ENCODE measurements at regions not wholly inside any gene's neighbourhood (a gene's known extent, or its start where the extent isn't known, plus 50 kb on each side); places are given as distances from the start of the nearest gene placed in this dataset.

- ATAC-seq: no peak
Observed at GRCh38 chr16:48487287-48487686, 102.1 kb upstream of the SIAH1 start.

GRCh38 chr16:48481772-48482171 lies 96.6 kb upstream of the SIAH1 start:
- ATAC-seq: no peak

- ATAC-seq: no peak
Observed at GRCh38 chr16:48481211-48481610, 96.0 kb upstream of the SIAH1 start.

- ATAC-seq: peak in 1 of 2 donors; percentile 24
Observed at GRCh38 chr16:48479955-48480354, 94.7 kb upstream of the SIAH1 start.

- no peak for ATAC-seq
Observed at GRCh38 chr16:48479329-48479728, 94.1 kb upstream of the SIAH1 start.

- no peak for ATAC-seq
Observed at GRCh38 chr16:48478393-48478792, 93.2 kb upstream of the SIAH1 start.

GRCh38 chr16:48471435-48471834 lies 86.2 kb upstream of the SIAH1 start:
- ATAC-seq: no peak

GRCh38 chr16:48462106-48462740 lies 77.0 kb upstream of the SIAH1 start:
- ATAC-seq: no peak

- no peak for ATAC-seq
Observed at GRCh38 chr16:48459167-48459566, 74.0 kb upstream of the SIAH1 start.

- no peak for ATAC-seq
Observed at GRCh38 chr16:48454051-48454450, 68.8 kb upstream of the SIAH1 start.

GRCh38 chr16:48452991-48453760 lies 68.0 kb upstream of the SIAH1 start:
- ATAC-seq: no peak

GRCh38 chr16:48451323-48451722 lies 66.1 kb upstream of the SIAH1 start:
- ATAC-seq: no peak

GRCh38 chr16:48450367-48450766 lies 65.2 kb upstream of the SIAH1 start:
- ATAC-seq: no peak

- ATAC-seq: no peak
Observed at GRCh38 chr16:48448841-48449481, 63.7 kb upstream of the SIAH1 start.

GRCh38 chr16:48447940-48448536 lies 62.8 kb upstream of the SIAH1 start:
- ATAC-seq: no peak

- ATAC-seq: no peak
Observed at GRCh38 chr16:48447428-48447827, 62.2 kb upstream of the SIAH1 start.

GRCh38 chr16:48446534-48446920 lies 61.3 kb upstream of the SIAH1 start:
- ATAC-seq: no peak

GRCh38 chr16:48445782-48446533 lies 60.7 kb upstream of the SIAH1 start:
- ATAC-seq: no peak

- no peak for ATAC-seq
Observed at GRCh38 chr16:48444574-48444973, 59.4 kb upstream of the SIAH1 start.

GRCh38 chr16:48442379-48442778 lies 57.2 kb upstream of the SIAH1 start:
- ATAC-seq: no peak

GRCh38 chr16:48441863-48442279 lies 56.7 kb upstream of the SIAH1 start:
- no peak for ATAC-seq

GRCh38 chr16:48441106-48441505 lies 55.9 kb upstream of the SIAH1 start:
- ATAC-seq: no peak

- ATAC-seq: no peak
Observed at GRCh38 chr16:48438414-48438813, 53.2 kb upstream of the SIAH1 start.
